HG03342 (cell line): ENCODE measurements at regions not wholly inside any gene's neighbourhood (a gene's known extent, or its start where the extent isn't known, plus 50 kb on each side); places are given as distances from the start of the nearest gene placed in this dataset.
"Not testable (repeated sequence)": the region's sequence is repeated elsewhere in the genome, so short reads cannot be mapped to it uniquely, and the experiment has no call there.

Source experiments
- ATAC-seq: cut with Tn5 transposase; IDR thresholded peaks from one replicate; pipeline ENCODE4 v1.9.1; 2021; ENCODE audit warnings: mild to moderate bottlenecking, moderate library complexity; ENCODE audit not compliant: unreplicated experiment

GRCh38 chrX:77127571-77127970 is 319.6 kb upstream of the FGF16 start:
- not testable (repeated sequence) for ATAC-seq

- no peak for ATAC-seq
Measured at GRCh38 chrX:77143907-77144306, 303.3 kb upstream of the FGF16 start.

GRCh38 chrX:77160301-77160700 is 286.9 kb upstream of the FGF16 start:
- no peak for ATAC-seq

GRCh38 chrX:77162777-77163176 is 284.4 kb upstream of the FGF16 start:
- ATAC-seq, result no peak

GRCh38 chrX:77167993-77168392 is 279.2 kb upstream of the FGF16 start:
- no peak for ATAC-seq

GRCh38 chrX:77174680-77175519 is 272.3 kb upstream of the FGF16 start:
- no peak for ATAC-seq

- no peak for ATAC-seq
Measured at GRCh38 chrX:77200663-77201062, 246.5 kb upstream of the FGF16 start.

- no peak for ATAC-seq
Measured at GRCh38 chrX:77223046-77223445, 224.1 kb upstream of the FGF16 start.

- no peak for ATAC-seq
Measured at GRCh38 chrX:77264490-77264889, 182.7 kb upstream of the FGF16 start.

- ATAC-seq, result no peak
Measured at GRCh38 chrX:77275392-77275791, 171.8 kb upstream of the FGF16 start.

GRCh38 chrX:77276742-77277141 is 170.4 kb upstream of the FGF16 start:
- ATAC-seq, result no peak

- ATAC-seq, result no peak
Measured at GRCh38 chrX:77277911-77278310, 169.3 kb upstream of the FGF16 start.

GRCh38 chrX:77279373-77279772 is 167.8 kb upstream of the FGF16 start:
- not testable (repeated sequence) for ATAC-seq

GRCh38 chrX:77293331-77293995 is 153.7 kb upstream of the FGF16 start:
- no peak for ATAC-seq

GRCh38 chrX:77298296-77298695 is 148.9 kb upstream of the FGF16 start:
- no peak for ATAC-seq

- no peak for ATAC-seq
Measured at GRCh38 chrX:77298790-77299189, 148.4 kb upstream of the FGF16 start.

GRCh38 chrX:77299549-77299948 is 147.6 kb upstream of the FGF16 start:
- ATAC-seq, result no peak

- ATAC-seq, result no peak
Measured at GRCh38 chrX:77342004-77342403, 105.2 kb upstream of the FGF16 start.

- no peak for ATAC-seq
Measured at GRCh38 chrX:77346859-77347258, 100.3 kb upstream of the FGF16 start.

- ATAC-seq, result no peak
Measured at GRCh38 chrX:77347572-77347971, 99.6 kb upstream of the FGF16 start.

GRCh38 chrX:77389891-77390290 is 57.3 kb upstream of the FGF16 start:
- no peak for ATAC-seq

- not testable (repeated sequence) for ATAC-seq
Measured at GRCh38 chrX:77390365-77390764, 56.8 kb upstream of the FGF16 start.
